ENCODE measurements at regions not wholly inside any gene's neighbourhood (a gene's known extent, or its start where the extent isn't known, plus 50 kb on each side); places are given as distances from the start of the nearest gene placed in this dataset.

GRCh38 chr18:25594351-25594750 is 242.4 kb upstream of the ZNF521 start:
- no peaks in the 10 kb centered on the region for H3K36me3 ChIP-seq (ENCODE audit: insufficient read depth, low read length)
- H3K4me1 ChIP-seq (ENCODE audit: insufficient read depth, low read length, severe bottlenecking) = peaks cover 5% of the 10 kb centered on the region
- no peaks in the 10 kb centered on the region for H3F3A ChIP-seq (ENCODE audit: insufficient read depth, low read length)
- TF ChIP-seq, protein P1, sequence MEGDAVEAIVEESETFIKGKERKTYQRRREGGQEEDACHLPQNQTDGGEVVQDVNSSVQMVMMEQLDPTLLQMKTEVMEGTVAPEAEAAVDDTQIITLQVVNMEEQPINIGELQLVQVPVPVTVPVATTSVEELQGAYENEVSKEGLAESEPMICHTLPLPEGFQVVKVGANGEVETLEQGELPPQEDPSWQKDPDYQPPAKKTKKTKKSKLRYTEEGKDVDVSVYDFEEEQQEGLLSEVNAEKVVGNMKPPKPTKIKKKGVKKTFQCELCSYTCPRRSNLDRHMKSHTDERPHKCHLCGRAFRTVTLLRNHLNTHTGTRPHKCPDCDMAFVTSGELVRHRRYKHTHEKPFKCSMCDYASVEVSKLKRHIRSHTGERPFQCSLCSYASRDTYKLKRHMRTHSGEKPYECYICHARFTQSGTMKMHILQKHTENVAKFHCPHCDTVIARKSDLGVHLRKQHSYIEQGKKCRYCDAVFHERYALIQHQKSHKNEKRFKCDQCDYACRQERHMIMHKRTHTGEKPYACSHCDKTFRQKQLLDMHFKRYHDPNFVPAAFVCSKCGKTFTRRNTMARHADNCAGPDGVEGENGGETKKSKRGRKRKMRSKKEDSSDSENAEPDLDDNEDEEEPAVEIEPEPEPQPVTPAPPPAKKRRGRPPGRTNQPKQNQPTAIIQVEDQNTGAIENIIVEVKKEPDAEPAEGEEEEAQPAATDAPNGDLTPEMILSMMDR (IDR thresholded peaks at IDR 0.05; ENCODE audit: low read length) = no peak
- no peak for TF ChIP-seq EZH2 (IDR thresholded peaks at IDR 0.05; ENCODE audit: borderline replicate concordance, low read length)
- no peak overlapping the region for H3K4me2 ChIP-seq (ENCODE audit: low read length)
- H3K27ac ChIP-seq (ENCODE audit: low read depth, low read length, poor library complexity, severe bottlenecking) = no peak overlapping the region
- H3K9me3 ChIP-seq (ENCODE audit: low read length) = no peaks in the 10 kb centered on the region
- H3K79me2 ChIP-seq (ENCODE audit: insufficient read depth, low read length) = no peaks in the 10 kb centered on the region
- H4K20me1 ChIP-seq (ENCODE audit: insufficient read depth, low read length) = no peaks in the 10 kb centered on the region
- H2AFZ ChIP-seq (ENCODE audit: low read length) = no peak overlapping the region
- no peaks in the 10 kb centered on the region for H3K9me2 ChIP-seq (ENCODE audit: low read depth, low read length)
- H3K4me3 ChIP-seq (ENCODE audit: low read depth, low read length, poor library complexity, severe bottlenecking) = no peak overlapping the region
- H3K27me3 ChIP-seq (ENCODE audit: insufficient read depth, low read length) = no peaks in the 10 kb centered on the region
- no peak overlapping the region for H3K9ac ChIP-seq (ENCODE audit: low read length)

GRCh38 chr18:25592804-25593360 is 240.9 kb upstream of the ZNF521 start:
- no peaks in the 10 kb centered on the region for H4K20me1 ChIP-seq (ENCODE audit: insufficient read depth, low read length)
- no peaks in the 10 kb centered on the region for H3F3A ChIP-seq (ENCODE audit: insufficient read depth, low read length)
- TF ChIP-seq EZH2 (IDR thresholded peaks at IDR 0.05; ENCODE audit: borderline replicate concordance, low read length) = no peak
- TF ChIP-seq, protein P1 (IDR thresholded peaks at IDR 0.05; ENCODE audit: low read length) = peak; percentile 35
- H2AFZ ChIP-seq (ENCODE audit: low read length) = no peak overlapping the region
- H3K4me2 ChIP-seq (ENCODE audit: low read length) = no peak overlapping the region
- no peak overlapping the region for H3K9ac ChIP-seq (ENCODE audit: low read length)
- no peak overlapping the region for H3K27ac ChIP-seq (ENCODE audit: low read depth, low read length, poor library complexity, severe bottlenecking)
- no peaks in the 10 kb centered on the region for H3K27me3 ChIP-seq (ENCODE audit: insufficient read depth, low read length)
- no peaks in the 10 kb centered on the region for H3K36me3 ChIP-seq (ENCODE audit: insufficient read depth, low read length)
- peaks cover 5% of the 10 kb centered on the region for H3K4me1 ChIP-seq (ENCODE audit: insufficient read depth, low read length, severe bottlenecking)
- no peaks in the 10 kb centered on the region for H3K9me3 ChIP-seq (ENCODE audit: low read length)
- H3K9me2 ChIP-seq (ENCODE audit: low read depth, low read length) = no peaks in the 10 kb centered on the region
- no peaks in the 10 kb centered on the region for H3K79me2 ChIP-seq (ENCODE audit: insufficient read depth, low read length)
- H3K4me3 ChIP-seq (ENCODE audit: low read depth, low read length, poor library complexity, severe bottlenecking) = no peak overlapping the region

- Histone ChIP-seq H3K27ac (ENCODE audit: low read depth, low read length, poor library complexity, severe bottlenecking) (no peak overlapping the region), H3K9me3 (ENCODE audit: low read length) (0 out of 2 replicates have a peak, but pooled peaks cover 3% of the 10 kb centered on the region), H3K27me3 (ENCODE audit: insufficient read depth, low read length) (no peaks in the 10 kb centered on the region), H3K9ac (ENCODE audit: low read length) (no peak overlapping the region), H3K79me2 (ENCODE audit: insufficient read depth, low read length) (no peaks in the 10 kb centered on the region), H3K9me2 (ENCODE audit: low read depth, low read length) (no peaks in the 10 kb centered on the region), H3K36me3 (ENCODE audit: insufficient read depth, low read length) (no peaks in the 10 kb centered on the region), H3K4me3 (ENCODE audit: low read depth, low read length, poor library complexity, severe bottlenecking) (no peak overlapping the region), H3F3A (ENCODE audit: insufficient read depth, low read length) (no peaks in the 10 kb centered on the region), H2AFZ (ENCODE audit: low read length) (no peak overlapping the region), H4K20me1 (ENCODE audit: insufficient read depth, low read length) (no peaks in the 10 kb centered on the region), H3K4me2 (ENCODE audit: low read length) (no peak overlapping the region), H3K4me1 (ENCODE audit: insufficient read depth, low read length, severe bottlenecking) (peaks cover 5% of the 10 kb centered on the region)
- TF ChIP-seq, protein P1 (IDR thresholded peaks at IDR 0.05; ENCODE audit: low read length) = no peak
- TF ChIP-seq EZH2 (IDR thresholded peaks at IDR 0.05; ENCODE audit: borderline replicate concordance, low read length) = no peak
Measured at GRCh38 chr18:25590456-25590855, 238.5 kb upstream of the ZNF521 start.

Data from OCI-LY1 (cell line).